Muscle layer of duodenum (tissue), 2 donors: ENCODE measurements at regions not wholly inside any gene's neighbourhood (a gene's known extent, or its start where the extent isn't known, plus 50 kb on each side); places are given as distances from the start of the nearest gene placed in this dataset.

Experiments used
- H3K27ac ChIP-seq: one replicate; pipeline ENCODE4 v1.7.0; 2013; ENCODE audit warnings: mild to moderate bottlenecking, low read length
- H3K27me3 ChIP-seq: one replicate; pipeline ENCODE4 v1.7.0; 2013; ENCODE audit warnings: low read depth, mild to moderate bottlenecking, control low read depth, low read length
- H3K36me3 ChIP-seq, 2 donors: one replicate each; pipeline ENCODE4 v1.7.0; 2013; ENCODE audit warnings: low read length in 2 of 2, control low read depth in 1 of 2, mild to moderate bottlenecking in 1 of 2; ENCODE audit not compliant: insufficient read depth in 2 of 2, control insufficient read depth in 1 of 2
- H3K4me1 ChIP-seq, 2 donors: one replicate each; pipeline ENCODE4 v1.7.0; 2013; ENCODE audit warnings: low read length in 2 of 2, mild to moderate bottlenecking in 2 of 2, control low read depth in 1 of 2, moderate library complexity in 1 of 2; ENCODE audit not compliant: insufficient read depth in 2 of 2, control insufficient read depth in 1 of 2
- H3K4me3 ChIP-seq, 2 donors: one replicate each; pipeline ENCODE4 v1.7.0; 2013; ENCODE audit warnings: low read length in 2 of 2, low read depth in 1 of 2, mild to moderate bottlenecking in 1 of 2
- H3K9me3 ChIP-seq, 2 donors: one replicate each; pipeline ENCODE4 v1.7.0; 2013; ENCODE audit warnings: low read length in 2 of 2, control low read depth in 1 of 2, mild to moderate bottlenecking in 1 of 2; ENCODE audit not compliant: control insufficient read depth in 1 of 2
- donor health status: healthy.

GRCh38 chrX:109826954-109827708 is 94.1 kb upstream of the ACSL4 start:
- Histone ChIP-seq H3K27ac (no peak overlapping the region), H3K4me3 (no peak overlapping the region), H3K9me3 (no peaks in the 10 kb centered on the region), H3K4me1 (no peaks in the 10 kb centered on the region), H3K27me3 (no peaks in the 10 kb centered on the region), H3K36me3 (no peaks in the 10 kb centered on the region)

DNA sequence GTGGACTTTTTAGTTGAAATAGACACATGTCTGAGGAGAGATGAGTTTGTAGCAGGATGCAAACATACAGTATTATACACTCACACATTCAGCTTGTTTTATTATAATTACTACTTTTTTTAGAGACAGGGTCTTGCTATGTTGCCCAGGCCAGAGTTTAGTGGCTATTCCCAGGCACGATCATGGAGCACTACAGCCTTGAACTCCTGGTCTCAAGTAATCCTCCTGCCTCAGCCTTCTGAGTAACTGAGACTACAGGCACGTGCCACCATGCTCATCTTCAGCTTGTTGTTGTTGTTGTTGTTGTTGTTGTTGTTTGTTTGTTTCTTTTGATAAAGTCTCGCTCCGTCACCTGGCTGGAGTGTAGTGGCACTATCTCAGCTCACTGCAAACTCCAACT is 94.7 kb upstream of the ACSL4 start:
- no peak overlapping the region for H3K27ac ChIP-seq
- H3K27me3 ChIP-seq, result no peaks in the 10 kb centered on the region
- no peaks in the 10 kb centered on the region for H3K36me3 ChIP-seq
- no peaks in the 10 kb centered on the region for H3K9me3 ChIP-seq
- no peak overlapping the region for H3K4me3 ChIP-seq
- H3K4me1 ChIP-seq, result no peaks in the 10 kb centered on the region

DNA sequence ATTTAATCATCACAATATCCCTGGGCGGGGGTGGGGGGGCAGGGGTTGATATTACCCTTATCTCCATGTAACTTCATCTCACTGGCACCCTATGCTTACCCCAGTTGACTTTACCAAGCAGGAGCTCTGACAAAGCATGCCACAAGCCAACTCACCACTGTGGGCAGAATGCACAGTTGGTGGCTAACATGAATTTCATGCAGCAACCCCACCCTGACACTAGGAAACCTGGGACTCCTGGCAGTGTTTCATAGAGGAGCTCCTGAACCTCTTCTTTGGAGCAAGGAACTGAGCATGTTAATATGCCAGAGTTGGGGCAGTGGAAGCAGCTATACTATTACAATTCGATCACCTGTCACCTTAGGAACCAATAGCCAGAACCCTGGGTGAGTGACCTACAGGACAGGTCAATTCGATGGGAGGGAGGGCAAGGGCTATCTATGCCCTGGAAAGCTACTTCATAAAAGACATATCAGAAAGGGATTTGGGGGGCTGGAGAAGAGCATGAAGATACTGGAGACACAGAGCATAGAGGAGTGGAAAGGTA is 97.2 kb upstream of the ACSL4 start:
- no peak overlapping the region for H3K27ac ChIP-seq

DNA sequence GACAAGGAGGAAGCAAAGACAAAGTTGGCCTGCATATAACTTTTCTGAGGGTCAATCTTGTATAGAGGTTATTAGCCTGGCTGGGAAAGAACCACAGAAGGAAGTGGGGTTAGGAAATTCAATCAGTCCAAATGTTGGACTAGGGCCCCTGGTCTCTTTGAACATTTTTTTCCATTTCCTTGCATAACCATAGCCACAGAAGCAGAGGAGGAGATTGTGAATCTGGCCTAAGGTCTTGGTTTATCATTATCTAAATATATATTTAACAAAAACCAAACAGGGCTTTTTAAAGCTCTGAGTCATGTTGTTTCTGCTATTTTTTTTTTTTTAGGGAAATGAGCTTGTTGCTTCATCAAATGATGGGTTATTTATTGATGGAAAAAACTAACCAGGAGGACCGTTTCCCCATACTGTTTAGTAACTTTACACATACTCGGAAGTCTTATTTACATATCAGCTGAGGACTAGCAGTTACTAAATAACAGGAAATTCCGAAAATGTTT is 97.7 kb upstream of the ACSL4 start:
- no peaks in the 10 kb centered on the region for H3K36me3 ChIP-seq
- H3K27ac ChIP-seq, result no peak overlapping the region
- no peak overlapping the region for H3K4me3 ChIP-seq
- H3K4me1 ChIP-seq, result no peaks in the 10 kb centered on the region
- no peaks in the 10 kb centered on the region for H3K27me3 ChIP-seq
- no peaks in the 10 kb centered on the region for H3K9me3 ChIP-seq

More for the DNA sequence above, 97.2 kb upstream of the ACSL4 start:
- no peaks in the 10 kb centered on the region for H3K4me1 ChIP-seq
- H3K4me3 ChIP-seq, result no peak overlapping the region
- no peaks in the 10 kb centered on the region for H3K9me3 ChIP-seq
- H3K36me3 ChIP-seq, result no peaks in the 10 kb centered on the region
- no peaks in the 10 kb centered on the region for H3K27me3 ChIP-seq

GRCh38 chrX:109831326-109831985 is 98.4 kb upstream of the ACSL4 start:
- Histone ChIP-seq H3K27ac (no peak overlapping the region), H3K4me3 (no peak overlapping the region), H3K27me3 (no peaks in the 10 kb centered on the region), H3K9me3 (no peaks in the 10 kb centered on the region), H3K4me1 (no peaks in the 10 kb centered on the region), H3K36me3 (no peaks in the 10 kb centered on the region)

GRCh38 chrX:109839694-109840567 is 106.9 kb upstream of the ACSL4 start:
- H3K9me3 ChIP-seq, result no peaks in the 10 kb centered on the region
- peaks cover 0 to 3% of the 10 kb centered on the region in 2 donors for H3K4me1 ChIP-seq
- H3K4me3 ChIP-seq, result no peak overlapping the region
- peak overlapping the region; percentile 60 for H3K27ac ChIP-seq
- H3K36me3 ChIP-seq, result no peaks in the 10 kb centered on the region
- H3K27me3 ChIP-seq, result no peaks in the 10 kb centered on the region

- Histone ChIP-seq H3K4me3 (no peak overlapping the region), H3K36me3 (no peaks in the 10 kb centered on the region), H3K4me1 (peaks cover 0 to 3% of the 10 kb centered on the region in 2 donors), H3K27ac (peak overlapping the region; percentile 54), H3K27me3 (no peaks in the 10 kb centered on the region), H3K9me3 (no peaks in the 10 kb centered on the region)
Measured at GRCh38 chrX:109840585-109840984, 107.5 kb upstream of the ACSL4 start.

- Histone ChIP-seq H3K27me3 (no peaks in the 10 kb centered on the region), H3K27ac (no peak overlapping the region), H3K9me3 (no peaks in the 10 kb centered on the region), H3K4me1 (peaks cover 0 to 3% of the 10 kb centered on the region in 2 donors), H3K36me3 (no peaks in the 10 kb centered on the region), H3K4me3 (no peak overlapping the region)
Measured at GRCh38 chrX:109841257-109841656, 108.2 kb upstream of the ACSL4 start.

- Histone ChIP-seq H3K9me3 (no peaks in the 10 kb centered on the region), H3K4me1 (peaks cover 0 to 3% of the 10 kb centered on the region in 2 donors), H3K4me3 (no peak overlapping the region), H3K36me3 (no peaks in the 10 kb centered on the region), H3K27ac (no peak overlapping the region), H3K27me3 (no peaks in the 10 kb centered on the region)
Measured at GRCh38 chrX:109841869-109842579, 109.0 kb upstream of the ACSL4 start.

GRCh38 chrX:109842611-109843010 is 109.6 kb upstream of the ACSL4 start:
- Histone ChIP-seq H3K27ac (no peak overlapping the region), H3K36me3 (no peaks in the 10 kb centered on the region), H3K9me3 (no peaks in the 10 kb centered on the region), H3K27me3 (no peaks in the 10 kb centered on the region), H3K4me3 (no peak overlapping the region), H3K4me1 (peaks cover 0 to 3% of the 10 kb centered on the region in 2 donors)
